ENCODE measurements at regions not wholly inside any gene's neighbourhood (a gene's known extent, or its start where the extent isn't known, plus 50 kb on each side); places are given as distances from the start of the nearest gene placed in this dataset.
"Not testable (repeated sequence)": the region's sequence is repeated elsewhere in the genome, so short reads cannot be mapped to it uniquely, and the experiment has no call there.

GRCh38 chr3:16077681-16078080 lies 96.8 kb upstream of the GALNT15 start:
- DNase-seq = not testable (repeated sequence)

- DNase-seq = no peak
These were observed 95.0 kb upstream of the GALNT15 start for GRCh38 chr3:16079519-16079918.

- DNase-seq = no peak
These were observed 92.8 kb upstream of the GALNT15 start for GRCh38 chr3:16081661-16082060.

- DNase-seq = no peak
These were observed 89.6 kb upstream of the GALNT15 start for GRCh38 chr3:16084887-16085286.

- no peak for DNase-seq
These were observed 89.1 kb upstream of the GALNT15 start for GRCh38 chr3:16085410-16085809.

DNA sequence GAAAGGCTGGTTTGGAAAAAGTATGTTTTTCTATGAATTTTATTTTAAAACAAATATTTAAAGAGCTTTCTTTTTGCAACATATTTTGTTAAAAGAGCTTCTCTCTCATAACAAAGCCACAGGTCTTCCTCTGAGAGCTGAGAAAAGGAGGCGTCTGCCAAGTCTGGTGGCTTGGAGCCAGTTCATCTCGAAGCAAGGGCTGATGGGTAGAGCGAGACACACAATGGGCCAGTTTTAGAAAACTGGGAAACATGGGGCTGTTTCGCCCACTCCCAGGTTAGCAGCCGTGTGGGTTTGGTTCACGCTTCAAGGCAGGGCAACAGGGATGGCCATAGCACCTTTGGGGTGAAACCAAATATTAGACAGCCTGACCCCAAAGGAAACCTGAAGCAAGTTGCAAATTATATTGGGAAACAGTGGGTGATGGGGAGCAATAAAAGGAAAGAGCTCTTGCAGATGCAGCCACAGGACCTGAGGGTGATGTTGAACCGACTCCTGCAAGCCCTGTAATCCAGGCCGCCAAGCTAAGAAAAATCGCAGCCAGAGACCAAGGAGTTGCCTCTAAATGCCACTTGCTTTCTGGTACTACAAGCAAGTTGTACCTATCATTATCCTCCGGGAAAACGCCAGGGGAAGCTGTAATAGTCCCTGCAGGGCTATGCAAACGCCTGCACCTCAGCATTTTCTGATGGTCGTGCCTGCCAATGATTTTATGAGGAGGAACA lies 88.4 kb upstream of the GALNT15 start:
- DNase-seq = no peak

GRCh38 chr3:16086690-16087089 lies 87.8 kb upstream of the GALNT15 start:
- no peak for DNase-seq

DNA sequence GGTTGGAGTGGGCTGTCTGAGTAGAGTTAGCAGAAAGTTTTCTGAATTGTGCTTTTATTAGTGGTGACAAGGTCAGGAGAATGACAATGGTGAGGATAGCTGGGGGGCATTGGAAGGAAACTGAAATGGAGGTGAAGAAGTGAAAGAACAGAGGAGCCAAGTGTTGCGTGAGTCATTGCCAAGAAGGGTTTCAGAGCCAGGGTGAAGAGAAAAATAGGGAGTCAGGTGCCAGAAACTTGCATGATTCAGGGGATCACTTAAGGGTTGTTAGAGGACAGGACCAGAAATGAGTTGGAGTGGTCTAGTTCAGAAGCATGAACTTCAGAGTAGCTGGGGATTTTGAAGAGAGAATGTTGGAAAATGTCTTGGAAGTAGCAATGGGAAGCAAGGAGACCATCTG lies 86.0 kb upstream of the GALNT15 start:
- DNase-seq = no peak

GRCh38 chr3:16089521-16089920 lies 85.0 kb upstream of the GALNT15 start:
- no peak for DNase-seq

GRCh38 chr3:16090024-16090423 lies 84.5 kb upstream of the GALNT15 start:
- DNase-seq = no peak

GRCh38 chr3:16090706-16091105 lies 83.8 kb upstream of the GALNT15 start:
- DNase-seq = no peak

GRCh38 chr3:16092923-16093322 lies 81.6 kb upstream of the GALNT15 start:
- no peak for DNase-seq

- no peak for DNase-seq
These were observed 72.9 kb upstream of the GALNT15 start for GRCh38 chr3:16101295-16102186.

- DNase-seq = no peak
These were observed 72.3 kb upstream of the GALNT15 start for GRCh38 chr3:16102187-16102561.

GRCh38 chr3:16102905-16103364 lies 71.5 kb upstream of the GALNT15 start:
- DNase-seq = no peak

GRCh38 chr3:16103472-16103871 lies 71.0 kb upstream of the GALNT15 start:
- DNase-seq = no peak

GRCh38 chr3:16104156-16104555 lies 70.3 kb upstream of the GALNT15 start:
- DNase-seq = no peak

- DNase-seq = no peak
These were observed 68.4 kb upstream of the GALNT15 start for GRCh38 chr3:16106050-16106449.

DNA sequence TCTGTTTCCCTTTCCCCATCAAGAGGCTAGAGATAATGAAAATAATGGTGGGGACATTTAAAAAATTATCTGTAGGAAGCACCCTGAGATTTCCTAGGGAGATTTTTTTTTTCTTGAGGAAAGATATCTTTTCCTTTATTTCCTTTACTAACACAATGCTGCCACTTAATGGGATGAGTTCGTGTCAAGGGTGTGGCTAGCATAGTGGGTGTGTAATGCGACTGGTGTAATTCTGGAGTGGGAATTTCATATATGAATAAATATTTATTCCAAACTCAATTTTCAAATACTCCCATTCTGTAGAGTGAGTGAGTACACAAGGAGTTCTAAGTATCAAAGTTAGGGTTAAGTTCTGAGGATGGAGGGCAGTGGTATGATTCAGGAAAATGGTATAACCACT lies 66.1 kb upstream of the GALNT15 start:
- DNase-seq = no peak

DNA sequence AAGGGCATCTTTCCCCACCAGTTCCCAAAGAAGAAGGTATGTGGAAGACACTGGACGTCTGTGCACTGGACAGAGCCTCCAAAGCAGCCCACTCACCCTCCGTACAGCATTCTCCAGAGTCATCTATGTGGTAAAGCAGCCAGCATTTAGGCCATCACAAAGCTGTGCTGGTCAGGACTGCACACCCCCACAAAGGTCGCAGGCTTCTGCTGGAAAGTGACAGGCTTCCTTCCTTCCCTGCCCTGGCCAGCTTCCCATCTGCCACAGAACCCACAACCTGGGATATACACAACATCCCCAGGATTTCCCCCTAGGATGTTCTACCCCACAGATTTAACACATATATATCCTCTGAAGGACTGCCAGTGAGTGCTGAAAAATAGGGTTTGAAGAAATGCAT lies 64.6 kb upstream of the GALNT15 start:
- no peak for DNase-seq

DNA sequence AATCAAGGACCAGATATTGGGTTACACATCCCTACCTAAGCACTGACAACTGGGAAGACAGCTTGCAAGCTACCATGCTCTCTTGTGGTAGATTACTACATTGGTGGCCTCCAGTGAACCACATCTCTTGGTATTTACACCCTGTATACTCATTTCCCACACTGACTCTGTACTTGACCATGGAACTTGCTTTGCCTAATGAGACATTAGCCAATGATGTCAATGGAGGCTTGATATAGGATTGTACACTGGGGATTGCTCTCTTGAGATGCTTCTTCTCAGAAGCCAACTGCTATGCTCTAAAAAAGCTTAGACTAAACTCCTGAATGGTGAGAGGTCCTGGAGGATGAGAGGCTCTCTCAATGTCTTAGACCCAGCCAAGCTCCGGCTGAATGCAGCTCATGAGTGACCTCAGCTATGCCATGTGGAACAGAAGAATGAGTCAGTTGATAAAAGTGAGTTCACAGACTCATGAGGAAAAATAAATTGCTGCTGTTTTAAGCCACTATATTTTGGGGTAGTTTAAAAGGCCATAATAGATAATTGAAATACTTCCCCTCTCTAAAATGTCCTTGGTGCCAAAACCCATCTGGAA lies 61.5 kb upstream of the GALNT15 start:
- DNase-seq = no peak

DNA sequence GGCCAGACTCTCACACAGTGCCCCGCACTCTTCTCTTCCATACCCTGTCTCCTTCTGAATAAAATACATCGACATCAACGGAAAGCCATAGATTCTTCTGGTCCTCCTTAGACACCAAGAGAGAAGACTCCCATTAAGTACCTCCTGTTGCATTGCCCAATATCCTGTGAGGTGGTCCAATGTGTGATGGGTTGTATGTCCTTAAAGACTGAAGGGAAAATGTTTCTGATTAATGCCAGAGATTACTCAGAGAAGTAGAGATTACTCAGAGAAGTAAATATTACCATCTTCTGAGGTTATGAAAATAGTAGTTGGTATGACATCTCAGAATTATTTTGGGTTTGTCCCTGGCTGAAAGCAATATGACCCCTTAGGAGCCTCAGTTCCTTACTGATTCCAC lies 60.8 kb upstream of the GALNT15 start:
- no peak for DNase-seq

GRCh38 chr3:16114429-16114828 lies 60.1 kb upstream of the GALNT15 start:
- DNase-seq = no peak

DNA sequence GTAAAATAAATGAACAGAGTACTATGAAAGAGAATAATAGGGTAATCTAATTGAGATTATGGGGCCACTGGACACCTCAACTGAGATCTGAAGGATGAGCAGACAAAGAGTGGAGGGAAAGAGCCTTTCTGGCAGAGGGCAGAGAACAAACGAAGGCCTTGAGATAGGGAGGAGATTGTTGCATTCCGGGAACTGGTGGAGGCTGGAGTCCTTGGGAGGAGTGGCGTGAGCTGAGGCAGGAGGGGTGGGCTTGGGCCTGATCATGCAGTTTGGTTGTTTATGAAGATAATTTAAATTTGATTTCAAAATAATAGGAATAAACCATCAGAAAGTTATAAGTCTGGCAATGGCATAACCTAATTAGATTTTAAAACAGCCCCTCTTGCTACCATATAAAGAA lies 59.5 kb upstream of the GALNT15 start:
- DNase-seq = no peak

Measured in stimulated activated naive CD4-positive, alpha-beta T cell (primary cell).